HG03342 (cell line): ENCODE measurements at regions not wholly inside any gene's neighbourhood (a gene's known extent, or its start where the extent isn't known, plus 50 kb on each side); places are given as distances from the start of the nearest gene placed in this dataset.
"Not testable (repeated sequence)": the region's sequence is repeated elsewhere in the genome, so short reads cannot be mapped to it uniquely, and the experiment has no call there.

Experiments used
- ATAC-seq: cut with Tn5 transposase; IDR thresholded peaks from one replicate; pipeline ENCODE4 v1.9.1; 2021; ENCODE audit warnings: mild to moderate bottlenecking, moderate library complexity; ENCODE audit not compliant: unreplicated experiment

DNA sequence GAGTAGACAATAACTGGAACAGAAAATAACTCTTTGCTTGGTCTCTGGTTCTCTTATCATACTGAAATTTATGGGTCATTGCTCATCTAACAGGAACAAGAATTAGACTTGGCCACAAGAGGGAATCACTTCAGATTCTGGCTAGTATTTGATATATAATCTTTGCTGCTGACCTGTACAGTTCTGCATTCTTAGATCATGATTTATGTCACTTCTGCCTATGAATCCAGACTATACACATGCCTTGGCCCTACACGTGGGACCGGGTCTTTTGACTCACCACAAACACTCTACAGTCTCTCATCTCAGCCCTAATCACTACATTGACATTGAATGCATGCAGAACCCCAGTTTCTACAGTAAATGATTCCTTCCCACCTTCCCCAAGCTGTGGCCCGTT is 162.5 kb upstream of the SOX2 start:
- ATAC-seq, result no peak

DNA sequence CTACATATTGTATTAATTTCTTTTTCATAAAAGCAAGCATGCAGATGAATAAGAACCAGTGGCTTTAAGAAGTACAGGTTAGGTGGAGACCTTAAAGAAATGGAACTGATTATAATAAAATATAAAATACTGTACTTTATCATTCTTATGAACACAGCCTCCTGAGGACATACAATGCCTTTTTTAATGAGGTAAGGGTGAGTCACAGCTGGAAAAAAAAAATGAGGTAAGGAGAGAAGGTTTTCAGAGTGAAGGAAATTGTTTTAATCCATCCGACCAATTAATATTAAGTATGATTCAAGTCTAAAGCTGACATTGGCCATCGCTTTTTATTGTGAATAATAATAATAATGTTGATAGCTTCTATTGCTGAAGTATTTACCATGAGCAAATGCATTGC is 170.3 kb upstream of the SOX2 start:
- no peak for ATAC-seq

DNA sequence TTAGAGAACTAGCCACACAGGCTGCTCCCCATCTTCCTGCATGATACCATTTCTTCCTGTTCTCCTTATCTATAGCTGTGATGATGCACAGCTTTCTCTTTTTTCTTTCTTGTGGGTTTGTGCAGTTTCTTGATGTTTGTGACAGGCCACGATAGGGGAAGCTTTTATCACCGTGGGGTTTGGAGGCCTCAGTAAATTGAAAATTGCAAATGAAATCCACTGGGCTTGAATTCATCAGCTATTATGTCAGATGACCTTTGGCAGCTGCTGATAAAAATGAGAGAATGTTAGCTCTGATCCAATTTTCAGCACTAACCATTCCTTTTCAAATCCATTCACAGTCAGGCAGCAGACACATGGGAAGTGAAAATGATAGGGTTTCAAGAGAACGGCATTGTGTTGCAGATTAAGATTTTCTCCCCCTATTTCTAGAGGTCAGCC is 176.9 kb upstream of the SOX2 start:
- ATAC-seq, result no peak

DNA sequence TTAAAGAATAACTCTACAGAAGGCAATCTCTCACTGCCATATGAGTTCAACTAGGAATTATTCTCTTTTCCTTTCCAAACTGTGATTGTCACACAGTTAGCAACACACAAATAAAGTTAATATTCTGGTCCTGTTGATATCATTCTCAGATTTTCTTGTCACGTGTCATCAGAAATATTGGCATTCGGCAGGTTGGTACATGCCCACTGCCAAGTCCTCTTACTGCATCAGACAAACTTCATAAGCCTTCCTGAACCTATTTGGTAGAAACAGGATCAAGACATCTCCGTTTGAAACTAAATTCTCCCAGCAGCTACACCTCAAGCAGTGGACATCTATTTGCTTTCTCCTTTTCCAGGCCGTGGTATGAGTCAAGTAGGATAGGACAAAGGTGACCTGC is 177.9 kb upstream of the SOX2 start:
- ATAC-seq, result no peak

DNA sequence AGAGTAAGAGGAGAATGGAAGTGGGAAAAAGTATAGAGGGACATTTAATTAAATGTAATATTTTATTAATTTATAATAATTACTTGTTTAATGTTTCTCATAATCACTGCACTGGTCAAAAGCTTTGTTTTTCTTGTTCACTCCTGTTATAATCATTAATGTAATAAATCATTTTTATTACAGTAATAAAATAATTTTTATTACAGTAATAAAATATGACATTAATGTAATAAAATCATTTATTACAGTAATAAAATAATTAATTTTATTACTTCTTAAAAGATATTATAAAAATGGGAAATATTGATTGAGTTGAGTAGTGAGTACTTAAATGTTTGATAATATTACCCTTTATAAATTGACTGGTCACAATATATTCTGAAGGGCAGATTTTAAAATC is 181.1 kb upstream of the SOX2 start:
- ATAC-seq, result no peak

DNA sequence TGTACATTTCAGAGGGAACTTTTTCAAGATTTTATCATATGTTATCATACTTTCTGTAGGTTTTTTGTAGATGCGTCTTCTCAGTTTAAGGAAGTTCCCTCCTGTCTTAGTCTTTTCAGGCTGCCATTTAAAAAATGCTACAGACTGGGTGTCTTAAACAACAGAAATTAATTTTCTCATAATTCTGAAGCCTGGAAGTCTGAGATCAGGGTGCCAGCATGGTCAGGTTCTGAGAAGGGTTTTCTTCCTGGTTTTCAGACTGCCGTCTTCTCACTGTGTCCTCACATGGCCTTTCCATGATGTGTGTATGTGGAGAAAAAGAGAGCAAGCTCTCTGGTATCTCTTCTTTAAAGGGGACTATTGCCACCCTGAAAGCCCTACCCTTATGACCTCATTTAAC is 189.9 kb upstream of the SOX2 start:
- ATAC-seq, result no peak

DNA sequence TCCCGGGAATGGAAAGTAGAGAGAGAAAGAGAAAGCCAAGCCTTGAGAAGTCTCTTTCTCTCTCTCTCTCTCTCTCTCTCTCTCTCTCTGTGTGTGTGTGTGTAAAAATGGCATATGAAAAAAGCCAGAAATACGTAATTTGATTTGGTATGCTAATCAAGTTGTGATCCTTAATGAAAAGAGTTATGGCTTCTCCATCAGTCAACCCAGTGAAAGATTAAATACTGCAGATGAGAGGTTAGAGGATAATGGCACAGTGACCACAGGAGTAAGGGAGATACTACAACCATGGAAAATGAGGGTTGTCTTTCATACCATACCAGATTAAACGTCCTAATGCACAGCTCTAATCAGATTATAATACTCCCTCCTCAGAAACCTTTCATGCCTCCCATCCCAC is 193.5 kb upstream of the SOX2 start:
- no peak for ATAC-seq

DNA sequence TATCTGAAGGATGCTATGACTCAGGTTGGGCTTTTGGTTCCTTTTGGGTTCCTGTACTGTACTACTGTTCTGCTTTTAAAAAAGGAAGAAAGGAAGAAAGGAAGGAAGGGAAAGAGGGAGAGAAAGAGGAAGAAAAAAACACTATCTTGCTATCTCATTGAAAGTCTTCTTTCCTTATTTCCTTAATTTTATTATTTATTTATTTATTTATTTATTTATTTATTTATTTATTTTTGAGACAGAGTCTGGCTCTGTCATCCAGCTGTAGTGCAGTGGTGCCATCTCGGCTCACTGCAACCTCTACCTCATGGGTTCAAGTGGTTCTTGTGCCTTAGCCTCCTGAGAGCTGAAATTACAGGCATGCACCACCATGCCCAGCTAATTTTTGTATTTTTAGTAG is 198.9 kb upstream of the SOX2 start:
- no peak for ATAC-seq

DNA sequence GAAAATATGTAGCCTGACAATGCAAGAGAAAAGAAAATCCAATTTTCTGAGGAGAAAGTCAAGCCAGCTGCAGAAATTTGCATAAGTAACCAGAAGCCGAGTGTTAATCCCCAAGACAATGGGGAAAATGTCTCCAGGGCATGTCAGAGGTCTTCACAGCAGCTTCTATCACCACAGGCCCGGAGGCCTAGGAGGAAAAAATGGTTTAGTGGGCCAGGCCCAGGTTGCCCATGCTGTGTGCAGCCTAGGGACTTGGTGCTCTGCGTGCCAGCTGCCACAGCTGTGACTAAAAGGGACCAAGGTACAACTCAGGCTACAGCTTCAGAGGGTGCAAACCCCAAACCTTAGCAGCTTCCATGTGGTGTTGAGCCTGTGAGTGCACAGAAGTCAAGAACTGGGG is 201.2 kb upstream of the SOX2 start:
- ATAC-seq, result no peak

DNA sequence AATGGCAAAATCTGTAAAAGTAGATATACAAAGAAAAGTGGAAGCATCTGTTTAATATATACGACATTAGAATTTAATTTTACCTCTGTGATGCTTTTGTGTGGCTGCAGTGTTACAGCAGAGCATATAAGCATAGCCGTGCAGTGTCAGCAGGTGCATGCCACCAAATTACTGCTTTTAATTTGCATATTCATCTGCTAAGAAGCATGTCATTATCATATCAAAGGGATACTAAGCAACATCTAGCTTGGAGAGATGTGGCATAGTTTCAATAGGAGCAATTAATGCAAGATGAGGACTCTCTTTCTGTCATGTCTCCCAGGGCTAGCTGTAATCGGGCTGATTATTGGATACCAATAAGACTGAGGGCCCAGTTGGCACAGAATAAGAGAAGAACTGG is 214.4 kb upstream of the SOX2 start:
- no peak for ATAC-seq

DNA sequence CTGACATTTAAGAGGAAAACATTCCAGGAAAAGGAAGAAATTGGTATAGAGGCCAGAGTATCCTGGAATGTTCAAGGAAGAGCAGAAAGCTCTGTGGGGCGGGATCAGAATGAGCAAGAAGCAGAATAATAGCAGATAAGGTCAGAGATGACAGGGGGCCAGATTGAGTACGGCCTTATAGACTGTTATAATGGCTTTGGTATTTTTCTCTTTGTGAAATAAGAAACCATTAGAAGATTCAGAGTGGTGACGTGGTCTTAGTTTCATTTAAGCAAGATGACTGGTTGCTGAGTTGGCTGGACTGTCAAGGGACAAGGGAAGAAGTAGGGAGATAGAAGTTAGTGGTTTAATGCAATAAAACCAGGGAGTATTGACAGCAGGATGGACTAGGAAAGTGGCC is 218.3 kb upstream of the SOX2 start:
- no peak for ATAC-seq

DNA sequence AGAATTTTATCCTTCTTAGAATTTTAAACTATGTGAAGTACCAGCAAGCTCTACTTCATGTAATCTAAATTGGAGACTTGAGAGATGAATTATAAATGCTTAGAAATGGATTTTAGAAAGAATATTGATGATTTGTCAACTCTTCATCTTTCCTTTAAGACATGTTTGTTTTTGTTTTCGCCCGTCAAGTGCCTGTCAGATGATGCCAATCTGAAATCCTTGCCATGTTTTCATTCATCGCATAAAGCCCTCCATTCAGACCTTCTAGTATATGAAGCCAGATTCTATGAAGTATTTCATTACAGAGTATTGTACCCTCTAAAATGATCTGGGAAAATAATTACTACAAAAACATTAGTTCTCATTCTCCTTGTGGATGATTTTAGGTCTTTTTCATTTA is 223.2 kb upstream of the SOX2 start:
- no peak for ATAC-seq

DNA sequence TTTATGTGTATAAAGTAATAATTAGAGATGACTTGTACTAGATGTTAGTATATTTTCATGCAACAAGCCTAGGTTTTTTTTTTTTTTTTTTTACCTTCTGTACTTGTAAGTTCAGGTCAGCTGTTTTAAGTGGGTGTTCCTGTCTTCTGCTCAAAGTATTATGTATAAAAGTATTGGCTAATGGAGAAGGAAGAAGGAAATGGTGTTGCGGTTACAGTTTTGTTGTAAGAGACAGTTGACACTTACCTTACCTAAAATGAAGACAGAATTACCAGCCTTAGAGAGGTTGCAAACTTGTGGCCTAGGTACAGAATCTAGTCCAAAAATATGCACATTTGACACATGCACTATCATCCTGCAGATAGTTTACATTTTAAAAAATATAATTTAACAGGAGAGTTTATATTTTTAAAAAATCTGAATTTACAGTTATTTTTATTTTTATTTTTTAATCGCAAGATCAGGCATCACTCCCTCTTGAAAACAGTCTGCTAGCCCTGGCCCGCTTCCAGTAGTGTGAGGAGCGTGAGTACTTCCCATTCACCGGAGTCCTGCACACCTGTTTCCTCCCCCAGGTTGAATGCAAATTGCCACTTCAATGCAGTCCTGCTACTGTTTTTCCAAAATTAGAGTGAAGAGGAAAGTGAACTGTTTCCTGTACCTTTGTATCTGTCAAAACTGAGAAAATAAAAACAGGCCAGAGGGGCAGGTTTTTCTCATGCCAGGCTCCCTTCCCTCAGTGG is 224.3 kb upstream of the SOX2 start:
- ATAC-seq, result no peak

DNA sequence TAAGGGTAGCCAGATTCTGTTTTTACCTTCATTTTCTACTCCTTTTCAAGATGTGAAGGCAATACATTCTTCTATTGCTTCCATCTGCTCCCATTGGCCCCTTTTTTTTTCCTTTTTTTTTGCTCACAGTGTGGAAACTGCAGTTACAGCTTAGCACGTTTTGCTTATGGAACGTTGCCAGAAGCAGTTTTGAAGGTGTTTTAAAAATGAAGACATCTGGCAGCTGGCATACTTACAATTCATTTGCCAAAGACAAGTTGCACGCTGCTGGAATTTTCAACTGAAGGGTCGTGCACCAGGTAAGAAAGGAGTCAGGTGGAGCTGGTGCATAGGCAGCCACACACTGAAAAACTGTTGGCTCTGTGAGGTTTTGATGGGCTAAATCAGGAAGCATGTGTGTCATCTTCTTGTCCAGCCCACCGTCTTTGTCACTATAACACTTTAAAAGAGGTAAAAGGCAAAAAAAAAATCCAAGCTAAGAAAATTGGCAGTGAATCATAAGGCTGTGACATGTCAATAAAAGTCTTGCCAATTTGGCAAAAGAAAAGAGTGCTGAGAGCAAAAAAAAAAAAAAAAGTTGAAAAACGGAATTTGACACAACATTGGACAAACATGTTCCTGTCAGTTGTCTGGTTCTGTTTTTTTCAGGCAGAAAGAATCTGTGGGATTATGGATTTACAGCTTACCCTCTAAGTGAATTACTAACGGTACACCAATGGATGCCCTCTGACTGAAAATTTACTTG is 225.4 kb upstream of the SOX2 start:
- no peak for ATAC-seq

DNA sequence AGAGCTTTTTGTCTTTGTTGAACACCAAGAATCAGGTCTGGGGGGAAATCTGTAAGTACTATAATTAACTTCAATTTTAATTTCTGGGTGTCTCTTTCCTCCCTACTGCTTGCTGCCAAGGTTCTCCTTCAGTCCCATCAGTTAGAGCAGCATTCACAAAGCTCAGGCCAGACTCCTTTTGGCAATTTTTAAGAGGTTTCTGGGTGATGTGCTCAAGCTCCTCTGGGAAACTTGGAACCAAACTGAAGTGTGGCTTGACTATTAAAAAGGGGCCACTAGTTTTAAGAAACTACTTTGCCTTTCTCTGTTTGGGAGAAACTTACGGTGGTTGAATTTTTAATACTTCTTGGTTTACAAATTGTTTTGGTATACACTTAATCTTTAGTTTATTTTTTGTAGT is 227.7 kb upstream of the SOX2 start:
- no peak for ATAC-seq

DNA sequence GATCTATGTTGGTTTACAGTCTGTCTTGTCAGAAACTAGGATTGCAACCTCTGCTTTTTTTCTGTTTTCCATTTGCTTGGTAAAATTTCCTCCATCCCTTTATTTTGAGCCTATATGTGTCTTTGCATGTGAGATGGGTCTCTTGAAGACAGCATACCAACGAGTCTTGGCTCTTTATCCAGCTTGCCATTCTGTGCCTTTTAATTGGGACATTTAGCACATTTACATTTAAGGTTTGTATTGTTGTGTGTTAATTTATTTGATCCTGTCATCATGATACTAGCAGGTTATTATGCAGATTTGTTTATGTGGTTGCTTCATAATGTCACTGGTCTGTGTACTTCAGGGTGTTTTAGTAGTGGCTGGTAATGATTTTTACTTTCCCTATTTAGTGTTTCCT is 236.6 kb upstream of the SOX2 start:
- ATAC-seq, result not testable (repeated sequence)

DNA sequence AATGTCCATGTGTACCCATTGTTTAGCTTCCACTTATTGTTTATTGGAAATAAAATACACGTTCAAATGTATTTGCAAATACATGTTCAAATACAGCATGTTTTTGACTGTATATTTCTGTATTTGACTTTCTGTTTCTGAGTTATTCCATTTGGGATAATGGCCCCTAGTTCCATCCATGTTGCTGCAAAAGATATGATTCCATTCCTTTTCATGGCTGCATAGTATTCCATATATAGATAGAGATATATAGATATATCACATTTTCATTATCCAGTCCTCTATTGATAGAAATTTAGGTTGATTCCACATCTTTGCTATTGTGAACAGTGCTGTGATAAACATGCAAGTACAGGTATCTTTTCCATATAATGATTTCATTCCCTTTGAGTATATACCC is 241.4 kb upstream of the SOX2 start:
- ATAC-seq, result no peak

DNA sequence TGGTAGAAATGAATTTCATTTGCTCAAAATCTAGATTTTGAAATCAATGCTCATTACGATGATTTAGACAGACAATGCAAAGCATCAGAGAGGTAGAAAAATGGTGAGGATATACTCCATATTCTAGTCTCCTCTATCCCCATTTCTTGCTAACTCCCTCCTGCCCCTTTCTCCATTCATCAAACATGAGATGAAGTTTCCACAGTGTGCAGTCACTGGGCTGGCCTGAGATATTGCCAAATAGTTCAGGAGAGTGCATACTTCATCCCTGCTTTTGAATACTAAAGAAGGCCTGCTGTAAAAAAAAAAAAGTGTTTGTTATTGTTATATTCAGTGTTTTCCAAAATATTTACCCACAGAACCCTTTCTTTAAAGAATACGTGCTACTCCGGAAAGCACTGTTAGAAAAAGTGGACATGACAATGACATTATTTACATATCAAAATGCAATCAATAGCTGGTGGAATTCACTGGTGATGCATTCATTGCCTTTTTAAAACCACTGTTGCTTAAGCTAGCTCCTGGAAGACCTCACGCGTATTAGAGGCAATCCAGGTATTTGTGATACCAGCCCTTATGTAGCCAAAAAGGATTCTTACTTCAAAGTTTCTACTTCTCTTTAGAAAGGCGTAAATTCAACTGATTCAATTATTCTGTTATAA is 247.6 kb upstream of the SOX2 start:
- no peak for ATAC-seq

DNA sequence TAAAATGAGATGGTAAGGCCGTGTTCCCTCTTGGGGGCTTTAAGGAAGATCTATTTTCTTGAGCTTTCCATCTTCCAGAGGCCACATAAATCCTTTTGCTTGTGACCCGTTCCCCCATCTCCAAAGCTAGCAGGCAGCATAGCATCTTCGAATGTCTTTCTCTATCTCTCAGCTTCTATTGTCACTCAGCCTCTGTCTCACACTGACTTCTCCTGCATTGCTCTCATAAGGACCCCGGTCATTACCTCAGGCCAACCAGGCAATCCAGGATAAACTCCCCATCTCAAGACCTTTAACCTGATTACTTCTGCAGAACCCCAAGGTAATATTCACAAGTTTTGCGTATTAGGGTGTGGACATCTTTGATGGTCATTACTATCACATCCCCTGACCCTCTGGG is 250.3 kb upstream of the SOX2 start:
- no peak for ATAC-seq

DNA sequence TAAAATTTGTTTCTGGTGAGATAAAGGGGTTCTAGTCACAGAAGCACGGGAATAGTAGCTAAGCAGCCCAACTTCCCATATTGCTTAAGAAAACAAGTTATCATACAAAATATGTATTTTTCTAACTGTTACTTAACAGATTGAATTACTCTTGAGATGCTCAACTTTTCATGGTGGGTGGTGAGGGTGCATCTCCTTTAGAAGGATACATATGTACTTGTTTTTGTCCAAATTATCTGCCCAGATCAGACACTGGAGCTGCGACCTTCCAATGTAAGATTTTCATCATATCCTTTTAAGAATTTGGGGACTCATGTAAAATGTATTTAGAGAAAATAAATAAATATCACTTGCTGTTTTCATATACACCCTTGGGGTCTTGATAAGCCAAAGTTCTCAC is 252.2 kb upstream of the SOX2 start:
- no peak for ATAC-seq

DNA sequence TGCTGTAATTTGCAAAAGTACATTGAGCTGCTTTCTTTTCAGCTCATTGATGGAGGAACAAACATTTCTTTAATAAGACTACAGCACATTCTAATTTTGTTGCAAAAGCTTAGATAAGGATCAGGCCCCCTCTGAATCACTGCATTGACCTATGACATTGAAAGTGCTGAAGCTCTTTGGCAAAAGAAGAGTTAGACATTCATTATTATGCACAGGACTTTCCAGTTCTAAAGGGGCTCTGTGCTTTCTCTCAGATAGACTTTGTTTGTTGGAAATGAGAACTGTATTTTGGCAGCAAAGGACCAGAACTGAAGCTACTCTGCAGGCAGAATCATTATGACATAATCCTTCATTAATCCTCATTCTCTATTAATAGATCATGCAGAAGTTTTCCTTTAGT is 252.9 kb upstream of the SOX2 start:
- no peak for ATAC-seq

DNA sequence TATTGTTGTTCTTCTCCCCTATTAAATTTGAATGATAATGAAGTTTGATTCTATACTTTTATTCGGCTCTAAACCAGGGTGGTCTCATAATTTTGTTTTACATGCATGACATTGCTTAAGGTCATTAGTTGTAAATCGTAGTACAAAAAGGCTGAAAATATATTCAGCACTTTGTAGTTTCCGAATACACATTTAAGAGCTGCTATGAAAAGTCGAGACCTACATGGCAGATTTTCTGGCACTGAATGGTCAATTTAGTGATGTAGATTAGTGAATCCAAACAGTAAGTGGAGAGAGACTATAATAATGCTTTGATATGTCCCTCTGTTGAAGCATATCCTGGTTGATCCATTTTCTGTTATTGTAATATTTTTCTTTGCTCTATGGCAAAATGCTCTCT is 254.0 kb upstream of the SOX2 start:
- no peak for ATAC-seq
